SK-MEL-5 (cell line): ENCODE measurements at regions not wholly inside any gene's neighbourhood (a gene's known extent, or its start where the extent isn't known, plus 50 kb on each side); places are given as distances from the start of the nearest gene placed in this dataset.

ENCODE experiments used
- DNase-seq: peaks from one replicate; pipeline ENCODE4 v3.0.0-alpha.2; 2016; ENCODE audit warnings: low read depth, low spot score
- in situ Hi-C: cut with HindIII; loops from 2 replicates; pipeline ENCODE4 v1.10.0; 2016; ENCODE audit warnings: low sequenced_read_pairs, high pct_unique_total_duplicates, low pct_unique_long_range_greater_than_20kb

- in situ Hi-C loops = no loop called here
- DNase-seq = no peak
These were observed 138.7 kb downstream of the YTHDC2 start for GRCh38 chr5:113652161-113652560.

- DNase-seq = no peak
- in situ Hi-C loops = no loop called here
These were observed 141.3 kb downstream of the YTHDC2 start for GRCh38 chr5:113654828-113655227.

GRCh38 chr5:113660206-113660605 is 146.7 kb downstream of the YTHDC2 start:
- in situ Hi-C loops = no loop called here
- DNase-seq = no peak

- DNase-seq = no peak
- in situ Hi-C loops = no loop called here
These were observed 147.3 kb downstream of the YTHDC2 start for GRCh38 chr5:113660706-113661250.

GRCh38 chr5:113663879-113664541 is 150.5 kb downstream of the YTHDC2 start:
- DNase-seq = peak; percentile 85
- in situ Hi-C loops = no loop called here

GRCh38 chr5:113673041-113673440 is 159.5 kb downstream of the YTHDC2 start:
- no peak for DNase-seq
- in situ Hi-C loops = no loop called here

- DNase-seq = no peak
- in situ Hi-C loops = no loop called here
These were observed 161.7 kb downstream of the YTHDC2 start for GRCh38 chr5:113675166-113675565.

- in situ Hi-C loops = no loop called here
- DNase-seq = no peak
These were observed 164.7 kb downstream of the YTHDC2 start for GRCh38 chr5:113678202-113678601.

- DNase-seq = peak; percentile 72
- in situ Hi-C loops = no loop called here
These were observed 165.6 kb downstream of the YTHDC2 start for GRCh38 chr5:113678924-113679575.

- in situ Hi-C loops = no loop called here
- DNase-seq = no peak
These were observed 167.0 kb downstream of the YTHDC2 start for GRCh38 chr5:113680534-113680933.

GRCh38 chr5:113682497-113683136 is 169.1 kb downstream of the YTHDC2 start:
- DNase-seq = peak; percentile 55
- in situ Hi-C loops = no loop called here

- in situ Hi-C loops = no loop called here
- DNase-seq = no peak
These were observed 169.7 kb downstream of the YTHDC2 start for GRCh38 chr5:113683211-113683610.

GRCh38 chr5:113686599-113686998 is 173.1 kb downstream of the YTHDC2 start:
- in situ Hi-C loops = no loop called here
- no peak for DNase-seq

GRCh38 chr5:113689647-113690046 is 176.2 kb downstream of the YTHDC2 start:
- no peak for DNase-seq
- in situ Hi-C loops = no loop called here

- in situ Hi-C loops = no loop called here
- no peak for DNase-seq
These were observed 179.0 kb downstream of the YTHDC2 start for GRCh38 chr5:113692466-113692865.

- DNase-seq = no peak
- in situ Hi-C loops = no loop called here
These were observed 179.5 kb downstream of the YTHDC2 start for GRCh38 chr5:113692891-113693457.

GRCh38 chr5:113693701-113694100 is 180.2 kb downstream of the YTHDC2 start:
- DNase-seq = no peak
- in situ Hi-C loops = no loop called here

- in situ Hi-C loops = no loop called here
- DNase-seq = no peak
These were observed 181.1 kb downstream of the YTHDC2 start for GRCh38 chr5:113694576-113694975.
